ENCODE measurements at regions not wholly inside any gene's neighbourhood (a gene's known extent, or its start where the extent isn't known, plus 50 kb on each side); places are given as distances from the start of the nearest gene placed in this dataset.
A peak's percentile ranks its signal among the peaks of the same experiment; 100 is the strongest.

- BruUV-seq (replicated peaks) = no TSS peak
- no peaks in the 10 kb centered on the region for H4K20me1 ChIP-seq (ENCODE audit: insufficient read depth, low read length)
These were observed 595.8 kb upstream of the BCHE start for GRCh38 chr3:166433060-166433459.

More at GRCh38 chr3:166433060-166433459, 595.8 kb upstream of the BCHE start:
- H4K5ac ChIP-seq (ENCODE audit: low read depth, low read length) = no peak overlapping the region
- no peak overlapping the region for H2AK5ac ChIP-seq (ENCODE audit: low read depth, low read length)
- H2BK5ac ChIP-seq (ENCODE audit: low read depth, low read length, poor library complexity, severe bottlenecking) = no peak overlapping the region
- in situ Hi-C loops (cut with MboI; ENCODE audit: low sequenced_read_pairs) = no loop called here
- H3K23ac ChIP-seq (ENCODE audit: low read depth, low read length) = no peak overlapping the region
- H3K27me3 ChIP-seq (ENCODE audit: control insufficient read depth, insufficient read depth, low read length) = no peaks in the 10 kb centered on the region
- intact Hi-C loops (cut with micrococcal nuclease) = no loop called here
- CTCF ChIA-PET = no interaction called here
- no peak overlapping the region for H2BK20ac ChIP-seq (ENCODE audit: low read depth, low read length)
- no peak overlapping the region for H2AFZ ChIP-seq (replicated peaks; ENCODE audit: low read length, poor library complexity)
- H2BK120ac ChIP-seq (ENCODE audit: low read depth, low read length) = no peak overlapping the region
- H3K9ac ChIP-seq (ENCODE audit: low read depth, low read length) = no peak overlapping the region
- no peaks in the 10 kb centered on the region for H3K9me1 ChIP-seq (ENCODE audit: insufficient read depth, low read length)
- H3K4ac ChIP-seq (ENCODE audit: low read depth, low read length) = no peak overlapping the region
- no CpG with 5 or more reads among the region's 2 CpGs for WGBS, 2 experiments (ENCODE audit: extremely low coverage in 2 of 2, insufficient read length in 1 of 2)
- H3K56ac ChIP-seq (ENCODE audit: extremely low read depth, insufficient read depth, low read length) = no peak overlapping the region
- no peak overlapping the region for H4K91ac ChIP-seq (ENCODE audit: insufficient read depth, low read depth, low read length)
- dilution Hi-C loops (cut with HindIII; ENCODE audit: low sequenced_read_pairs, unreplicated experiment) = no loop called here
- no peaks in the 10 kb centered on the region for H3K9me3 ChIP-seq (ENCODE audit: control insufficient read depth, insufficient read depth, low read length)
- POLR2A ChIA-PET (ENCODE audit: unreplicated experiment) = no interaction called here
- ATAC-seq (ENCODE audit: low read depth) (no peak), DNase-seq (no peak)
- no peak overlapping the region for H3K14ac ChIP-seq (replicated peaks; ENCODE audit: low read depth, low read length)
- H2AK9ac ChIP-seq (replicated peaks; ENCODE audit: low read depth, low read length, poor library complexity) = no peak overlapping the region
- H3K36me3 ChIP-seq (ENCODE audit: control insufficient read depth, insufficient read depth, low read length) = no peaks in the 10 kb centered on the region
- no peaks in the 10 kb centered on the region for H3K79me1 ChIP-seq (ENCODE audit: low read depth in 1 of 2, low read length in 2 of 2)
- H3K4me1 ChIP-seq (ENCODE audit: control insufficient read depth, insufficient read depth, low read length) = no peaks in the 10 kb centered on the region
- no peak overlapping the region for H3K18ac ChIP-seq (ENCODE audit: low read depth, low read length)
- no peak overlapping the region for H3K27ac ChIP-seq (ENCODE audit: insufficient read depth, low read length)
- no peak overlapping the region for H3K4me2 ChIP-seq (ENCODE audit: low read depth, low read length)
- H3K4me3 ChIP-seq (ENCODE audit: insufficient read depth, low read depth, low read length) = no peak overlapping the region
- no peak overlapping the region for H4K8ac ChIP-seq (ENCODE audit: low read depth in 2 of 2, low read length in 2 of 2)
- no peak for TF ChIP-seq MXI1 (IDR thresholded peaks at IDR 0.05; ENCODE audit: borderline replicate concordance, low read depth, low read length)
- TF ChIP-seq USF2 (IDR thresholded peaks at IDR 0.05; ENCODE audit: low read depth, low read length) = no peak
- no peak for TF ChIP-seq CEBPB (IDR thresholded peaks at IDR 0.05; ENCODE audit: low read depth, low read length)
- TF ChIP-seq CHD1 (IDR thresholded peaks at IDR 0.05; ENCODE audit: low read depth, low read length) = no peak
- no peak for TF ChIP-seq BHLHE40 (IDR thresholded peaks at IDR 0.05; ENCODE audit: low read depth, low read length)
- no peak for TF ChIP-seq CTCF (conservative IDR thresholded peaks at IDR 0.05; ENCODE audit: low read depth, low read length)
- TF ChIP-seq RFX5 (IDR thresholded peaks at IDR 0.05; ENCODE audit: low read depth, low read length) = no peak
- peak; percentile 87 for TF ChIP-seq MAFK (IDR thresholded peaks at IDR 0.05; ENCODE audit: low read depth, low read length)
- H2BK15ac ChIP-seq (ENCODE audit: low read depth, low read length) = no peak overlapping the region

All from IMR-90 (cell line).